GM19467 (cell line): ENCODE measurements at regions not wholly inside any gene's neighbourhood (a gene's known extent, or its start where the extent isn't known, plus 50 kb on each side); places are given as distances from the start of the nearest gene placed in this dataset.

ENCODE experiments used
- ATAC-seq: cut with Tn5 transposase; IDR thresholded peaks from one replicate; pipeline ENCODE4 v1.9.1; 2021; ENCODE audit warnings: mild to moderate bottlenecking, moderate library complexity; ENCODE audit not compliant: unreplicated experiment

DNA sequence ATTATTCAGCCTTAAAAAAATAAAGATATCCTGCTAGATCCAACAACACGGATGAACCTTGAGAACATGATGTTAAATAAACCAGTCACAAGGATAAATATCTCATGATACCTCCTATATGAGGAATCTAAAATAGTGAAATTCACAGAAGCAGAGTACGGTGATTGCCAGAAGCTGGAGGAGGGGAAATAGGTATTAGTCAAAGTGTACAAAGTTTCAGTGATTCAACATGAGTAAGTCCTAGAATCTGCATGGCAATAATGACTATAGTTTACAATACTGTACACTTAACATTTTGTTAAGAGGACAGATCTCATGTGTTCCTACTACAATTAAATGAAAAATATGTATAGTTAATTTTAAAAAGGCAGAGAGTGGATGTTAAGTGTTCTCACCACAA, 206.6 kb upstream of the SLC10A2 start:
- ATAC-seq = no peak

DNA sequence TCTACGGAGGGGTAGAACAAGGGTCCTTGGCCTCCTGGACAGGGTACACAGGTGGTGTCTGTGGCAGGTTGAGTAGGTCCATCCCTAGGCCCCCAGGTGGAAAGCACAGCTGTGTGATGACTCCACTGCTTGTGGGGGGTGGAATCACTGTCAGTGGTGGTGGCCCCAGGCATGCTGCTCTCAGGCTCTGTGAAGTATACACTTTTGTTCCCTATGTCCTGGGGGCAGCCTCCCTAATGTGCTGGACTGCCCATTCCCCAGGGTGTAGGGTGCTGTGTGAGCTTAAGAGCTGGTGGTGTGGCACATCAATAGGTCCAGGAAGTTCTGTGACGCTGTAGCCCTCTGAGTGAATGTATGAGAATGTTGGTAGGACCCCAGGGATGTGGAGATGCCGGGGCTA, 197.2 kb upstream of the SLC10A2 start:
- ATAC-seq = no peak

DNA sequence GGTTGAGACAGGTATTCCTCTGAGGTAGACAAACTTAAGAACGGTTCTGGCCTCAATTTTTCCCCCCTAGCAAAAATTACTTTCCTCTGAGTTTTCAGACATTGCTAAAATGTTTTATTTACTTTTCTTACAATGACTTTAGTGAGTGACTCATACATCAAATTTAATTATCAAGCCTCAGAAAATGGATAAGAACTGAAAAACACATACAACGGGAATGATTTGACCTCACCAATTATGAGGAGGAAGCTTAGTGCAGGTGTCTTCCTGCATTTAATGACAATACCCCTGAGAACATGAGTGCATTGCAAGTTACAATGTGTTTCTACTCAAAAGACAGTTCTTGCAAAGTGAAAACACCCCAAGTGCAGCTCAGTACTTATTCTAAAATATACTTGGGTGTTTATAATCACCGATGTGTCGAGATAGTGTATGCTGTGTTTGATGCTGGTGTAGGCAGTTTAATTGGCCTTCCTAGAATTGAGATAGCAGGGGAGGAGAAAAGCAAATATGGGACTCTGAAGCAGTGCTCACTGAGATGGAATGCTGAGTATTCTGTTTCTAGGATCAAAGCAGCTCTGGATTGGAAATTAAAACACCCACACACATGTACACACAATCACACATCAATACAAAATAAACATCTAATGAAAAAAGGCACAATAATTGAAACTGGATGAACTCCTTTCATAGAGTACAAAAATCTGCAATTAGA, 189.5 kb upstream of the SLC10A2 start:
- ATAC-seq = no peak

DNA sequence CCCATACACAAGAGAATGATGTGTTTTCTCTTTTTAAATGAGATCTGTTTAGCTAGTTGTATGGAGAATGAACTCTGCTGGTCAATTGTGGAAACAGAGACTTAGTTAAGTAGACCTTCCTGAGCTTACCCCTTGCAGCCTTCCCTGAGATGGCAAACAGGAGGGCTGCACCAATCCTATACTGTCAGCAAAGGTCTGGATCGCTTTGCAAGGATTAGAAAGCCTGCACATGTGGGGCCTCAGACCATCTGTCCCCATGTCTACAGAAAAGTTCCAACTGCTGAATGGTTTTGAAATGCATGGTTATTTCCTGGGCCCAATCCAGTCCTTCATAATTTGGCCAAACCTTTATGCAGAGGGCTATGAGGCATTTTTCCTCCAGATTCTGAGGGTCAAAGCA, 183.9 kb upstream of the SLC10A2 start:
- ATAC-seq = no peak

DNA sequence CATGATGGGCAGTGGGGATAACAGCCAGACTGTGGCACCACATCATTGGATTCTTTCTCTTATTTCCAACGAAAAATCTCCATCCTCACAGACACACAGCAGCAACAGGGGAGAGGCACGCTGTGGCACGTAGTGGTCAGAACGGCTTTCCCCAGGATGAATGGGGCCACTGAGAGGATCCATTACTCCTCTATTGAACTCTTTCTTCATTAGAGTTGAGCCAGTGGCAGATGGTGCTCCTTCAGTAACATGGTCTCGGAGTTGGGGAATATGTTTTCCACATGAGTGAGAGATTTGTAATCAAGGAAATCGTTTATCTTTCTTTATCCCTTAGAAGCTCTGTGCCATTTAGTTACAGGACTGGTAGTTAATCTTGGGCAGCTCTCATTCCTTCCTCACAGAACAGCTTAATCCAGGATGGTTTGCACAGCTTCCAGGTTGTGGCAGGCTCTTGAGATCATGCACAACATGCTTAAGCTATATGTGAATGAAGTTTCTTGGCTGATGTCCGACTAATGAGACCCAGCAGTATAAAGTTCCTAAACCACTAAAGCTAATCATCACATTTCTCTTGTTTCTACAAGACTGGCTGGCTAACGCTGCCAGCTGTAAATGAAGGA, 180.5 kb upstream of the SLC10A2 start:
- no peak for ATAC-seq

DNA sequence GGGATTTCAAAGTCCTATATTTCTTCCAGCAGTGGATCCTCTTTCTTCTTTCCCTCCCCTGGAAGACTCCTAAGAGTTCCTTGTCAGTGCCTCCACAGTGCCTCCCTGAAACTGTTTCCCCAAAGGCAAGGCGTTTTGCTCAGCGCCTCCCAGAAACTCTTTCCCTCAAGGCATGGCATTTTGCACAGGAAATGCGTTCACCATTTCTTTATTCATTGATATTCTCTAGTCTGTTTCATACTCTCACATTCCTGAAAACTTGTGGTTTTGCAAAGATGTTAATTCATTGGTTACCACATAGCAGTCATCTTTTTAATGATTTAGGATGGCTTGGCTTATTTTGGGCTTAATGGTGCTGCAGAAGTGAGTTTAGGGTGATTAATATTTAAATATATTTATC, 177.3 kb upstream of the SLC10A2 start:
- no peak for ATAC-seq

DNA sequence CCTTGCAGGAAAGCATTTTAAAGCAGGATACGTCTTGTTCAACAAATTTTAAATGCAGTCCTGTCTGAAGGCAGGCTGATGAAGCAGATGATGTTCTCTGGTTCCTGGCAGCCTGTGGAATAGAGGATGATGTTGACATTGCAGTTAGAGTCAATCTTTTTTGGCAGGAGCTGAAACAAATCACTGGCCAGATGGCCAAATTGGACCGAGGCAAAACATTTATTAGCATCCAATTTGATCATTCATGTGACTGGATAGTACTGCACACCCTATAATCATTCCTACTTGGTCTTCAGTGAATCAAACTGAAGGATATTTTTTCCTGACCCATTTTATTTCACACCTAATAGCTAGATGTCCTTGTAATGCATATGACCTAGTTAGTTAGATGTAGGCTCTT, 172.2 kb upstream of the SLC10A2 start:
- ATAC-seq = no peak

DNA sequence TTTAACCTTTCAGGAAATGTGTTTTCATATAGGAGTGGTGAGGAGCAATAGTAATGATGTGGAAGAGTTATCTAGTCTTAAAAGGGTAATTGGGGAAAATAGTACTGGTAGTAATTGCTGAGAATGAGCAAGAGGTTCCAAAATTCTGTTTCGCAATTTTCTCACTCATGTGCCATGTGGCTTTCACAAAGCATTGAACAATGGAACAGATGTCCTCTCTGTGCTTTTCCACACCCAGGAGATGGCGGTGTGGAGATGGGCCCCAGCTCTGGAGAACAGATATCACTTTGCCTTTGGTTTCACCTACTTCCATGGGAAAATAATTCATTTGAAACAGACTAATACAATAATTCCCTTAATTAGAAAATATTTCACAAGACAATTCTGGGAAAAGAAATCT, 170.0 kb upstream of the SLC10A2 start:
- no peak for ATAC-seq

DNA sequence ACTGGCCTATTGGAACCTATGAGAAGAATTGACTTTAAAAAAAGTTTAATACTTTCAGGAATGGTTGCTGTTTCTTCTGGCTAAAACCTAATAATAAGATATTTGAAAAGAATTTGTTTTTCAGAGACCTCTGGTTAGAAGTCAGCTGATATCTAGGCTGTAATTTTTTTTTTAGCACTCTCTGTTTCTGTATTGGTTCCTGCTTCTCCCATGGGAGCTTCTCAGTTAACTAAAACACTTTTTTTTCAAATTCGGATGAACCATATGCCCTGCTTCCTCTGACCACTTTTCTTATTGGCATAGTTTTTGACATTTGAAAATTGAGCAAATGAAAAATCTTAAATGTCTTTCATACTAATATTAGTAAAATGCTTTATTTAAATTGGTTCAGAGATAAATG, 163.5 kb upstream of the SLC10A2 start:
- no peak for ATAC-seq

DNA sequence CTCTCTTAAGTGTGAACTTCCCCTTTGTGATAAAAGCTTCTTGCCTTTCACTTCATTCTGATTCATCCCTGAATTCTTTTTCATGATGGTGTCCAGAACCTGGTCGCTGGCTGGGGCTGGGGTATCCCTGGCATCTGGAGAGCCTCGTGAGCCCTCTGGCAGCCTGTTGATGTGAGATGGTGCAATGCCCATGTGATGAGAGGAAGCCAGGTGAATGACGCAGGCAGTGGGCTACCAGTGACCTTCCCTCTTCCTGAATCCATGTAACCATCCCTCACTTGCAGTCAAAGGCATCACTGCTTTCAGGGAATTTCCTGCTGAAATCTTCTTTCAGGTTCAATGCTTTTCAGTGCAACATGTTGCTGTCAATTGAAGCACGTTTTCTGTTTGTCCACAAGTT, 158.6 kb upstream of the SLC10A2 start:
- ATAC-seq = no peak

DNA sequence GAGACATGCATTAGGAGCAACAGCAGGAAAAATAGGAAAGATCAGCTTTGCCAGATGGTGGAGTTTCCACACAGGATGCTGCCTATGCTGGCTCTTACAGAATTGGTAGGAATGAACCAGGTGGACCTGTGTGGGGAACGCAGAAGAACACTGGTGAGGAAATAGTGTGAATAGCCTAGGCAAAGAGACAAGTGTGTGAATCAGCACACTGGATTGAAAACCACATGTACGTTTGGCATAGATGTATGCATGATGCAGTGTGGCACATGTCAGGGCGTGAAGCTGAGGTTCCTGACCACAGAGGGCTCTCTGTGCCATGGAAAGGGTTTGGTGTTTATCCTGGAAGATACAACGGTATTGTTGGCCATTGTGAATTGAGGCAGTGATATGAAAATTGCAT, 156.5 kb upstream of the SLC10A2 start:
- ATAC-seq = no peak

DNA sequence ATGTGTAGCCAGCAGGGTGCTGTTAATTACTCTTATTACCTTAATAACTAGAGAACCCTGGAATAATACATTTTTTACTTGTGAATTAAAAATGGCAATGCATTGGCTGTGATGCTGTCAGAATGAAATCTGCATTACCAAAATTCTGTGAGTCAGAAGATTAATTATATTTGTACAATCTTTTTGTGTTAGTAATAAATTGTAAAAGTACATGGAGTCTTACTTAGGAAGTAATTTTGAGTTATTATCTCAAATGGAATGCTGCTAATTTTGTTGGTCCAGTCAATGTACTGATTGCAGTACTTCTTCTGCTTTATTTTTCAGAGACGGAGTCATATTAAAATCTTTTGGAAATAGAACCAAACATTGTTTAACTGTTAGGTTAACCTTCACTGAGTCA, 152.0 kb upstream of the SLC10A2 start:
- ATAC-seq = no peak

DNA sequence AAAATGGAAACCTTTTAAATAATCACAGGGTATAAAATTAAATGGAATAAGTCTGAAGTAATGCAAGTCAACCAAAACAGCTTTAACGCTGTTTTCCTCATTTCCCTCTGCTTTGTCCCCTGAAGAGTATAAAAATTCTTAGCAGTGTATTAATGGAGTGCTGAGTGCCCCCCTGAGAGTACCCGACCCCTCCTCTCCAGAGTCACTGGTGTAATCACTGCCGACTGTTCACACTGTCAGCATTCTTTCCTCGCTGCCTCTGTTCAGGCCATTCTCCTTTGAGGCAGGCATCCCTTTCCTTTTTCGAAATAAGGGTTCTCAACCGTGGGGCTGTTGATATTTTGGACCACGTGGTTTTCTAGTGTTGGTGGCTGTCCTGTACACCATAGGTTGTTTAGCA, 146.9 kb upstream of the SLC10A2 start:
- no peak for ATAC-seq

DNA sequence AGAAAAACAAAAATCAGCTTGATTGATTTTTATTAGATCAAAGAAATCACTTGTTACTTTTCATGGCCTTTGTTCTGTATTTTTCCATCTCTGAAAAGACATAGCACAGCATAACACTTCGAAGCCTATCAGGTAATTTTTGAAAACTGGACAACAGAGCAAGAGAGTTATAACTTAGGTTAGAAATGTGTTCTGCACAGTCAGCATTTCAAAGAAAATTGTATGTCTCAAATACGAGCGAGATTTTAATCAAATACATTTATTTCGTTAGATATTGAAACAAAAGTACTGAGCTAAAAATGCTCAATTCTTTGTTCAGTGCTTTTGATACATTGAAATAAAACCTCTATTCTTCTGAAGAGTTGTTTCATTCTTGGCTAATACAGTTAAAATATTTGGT, 144.1 kb upstream of the SLC10A2 start:
- ATAC-seq = no peak

DNA sequence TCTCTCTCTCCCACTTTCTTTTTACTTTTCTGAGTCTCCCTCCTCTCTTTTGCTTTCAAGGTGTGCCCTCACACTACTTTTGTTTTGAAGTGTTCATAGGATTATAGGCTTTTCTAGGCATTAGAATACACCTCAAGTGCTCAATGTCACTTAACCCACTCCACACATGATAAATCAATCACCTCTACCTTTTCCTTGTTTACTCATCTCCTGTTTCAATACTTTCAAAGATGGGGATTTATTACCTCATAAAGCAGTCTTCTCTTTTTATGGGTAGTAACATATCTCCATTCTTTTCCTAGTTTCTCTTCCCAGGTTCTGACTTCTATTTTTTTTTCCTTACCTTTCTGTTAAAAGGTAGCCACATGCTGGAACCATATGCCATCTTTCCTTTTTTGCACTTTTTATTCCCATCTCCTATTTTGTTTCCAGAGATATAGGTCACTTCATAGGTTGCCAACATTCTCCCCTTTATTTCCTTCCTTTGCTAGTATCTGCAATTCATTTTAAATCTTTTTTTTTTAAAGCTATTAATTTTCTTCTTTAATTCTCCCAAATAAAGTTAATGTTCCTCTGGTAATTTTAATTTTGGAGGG, 137.6 kb upstream of the SLC10A2 start:
- ATAC-seq = no peak

DNA sequence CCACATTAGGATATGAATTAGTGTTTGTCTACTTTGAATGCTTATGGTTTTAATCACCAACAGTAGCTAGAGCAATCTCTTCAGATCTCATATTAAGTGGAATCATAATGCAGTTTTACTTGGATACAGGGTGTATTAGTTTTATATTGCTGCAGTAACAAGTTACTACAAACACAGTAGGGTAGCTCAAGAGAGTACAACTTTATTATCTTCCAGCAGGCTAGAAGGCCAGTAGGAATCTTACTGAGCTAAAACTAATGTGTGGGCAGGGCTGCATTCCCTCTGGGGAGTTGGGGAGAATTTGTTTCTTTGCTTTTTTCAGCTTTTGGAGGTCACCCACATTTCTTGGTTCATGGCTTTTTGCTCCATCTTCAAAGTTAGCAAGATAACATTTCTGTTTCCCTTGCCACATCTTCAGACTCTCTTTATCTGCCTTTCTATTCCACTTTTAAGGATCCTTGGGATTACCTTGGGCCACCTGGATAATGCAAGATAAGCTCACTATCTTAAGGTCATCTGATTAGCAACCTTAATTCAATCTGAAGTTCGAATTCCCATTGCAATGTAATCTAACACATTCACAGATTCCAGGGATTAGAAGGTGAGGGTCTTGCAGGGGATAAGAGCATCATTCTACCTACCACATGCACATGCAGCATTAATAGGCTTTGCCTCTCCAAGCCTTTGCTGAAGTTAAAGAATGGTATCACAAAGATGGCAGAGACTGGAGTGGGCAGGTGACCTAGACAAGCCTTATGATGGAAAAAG, 134.1 kb upstream of the SLC10A2 start:
- ATAC-seq = no peak

DNA sequence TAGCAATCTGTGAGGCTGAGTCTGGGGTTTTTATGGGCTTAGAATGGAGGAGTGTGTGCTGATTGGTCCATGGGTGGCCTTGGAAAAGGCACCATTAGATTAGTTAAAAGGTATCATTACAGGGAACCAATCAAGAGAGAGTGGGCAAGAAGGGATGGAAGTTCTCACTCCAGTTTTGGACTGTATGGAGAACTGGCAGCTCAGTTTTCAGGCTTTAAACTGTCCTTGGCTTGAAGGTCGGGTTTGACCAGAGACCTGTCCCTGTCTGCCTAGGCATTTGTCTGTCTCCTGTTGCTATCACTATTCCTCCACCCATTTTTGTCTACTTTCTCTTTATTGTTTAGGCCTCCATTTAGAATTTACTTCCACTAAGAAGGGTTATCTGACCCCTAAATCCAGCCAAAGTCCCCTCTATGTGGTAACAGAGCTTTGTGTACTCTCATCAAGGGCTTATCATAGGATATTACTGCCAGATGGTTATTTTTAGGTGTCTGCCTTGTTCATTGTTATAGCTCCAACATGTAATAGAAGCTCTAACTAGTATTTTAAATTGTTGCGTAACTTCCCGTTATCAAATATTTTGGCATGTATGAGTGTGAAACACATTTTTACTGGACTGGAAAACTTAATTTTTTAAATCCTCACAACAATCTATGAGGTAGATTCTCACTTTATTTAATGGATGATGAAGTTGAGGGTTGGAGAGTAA, 133.3 kb upstream of the SLC10A2 start:
- no peak for ATAC-seq

DNA sequence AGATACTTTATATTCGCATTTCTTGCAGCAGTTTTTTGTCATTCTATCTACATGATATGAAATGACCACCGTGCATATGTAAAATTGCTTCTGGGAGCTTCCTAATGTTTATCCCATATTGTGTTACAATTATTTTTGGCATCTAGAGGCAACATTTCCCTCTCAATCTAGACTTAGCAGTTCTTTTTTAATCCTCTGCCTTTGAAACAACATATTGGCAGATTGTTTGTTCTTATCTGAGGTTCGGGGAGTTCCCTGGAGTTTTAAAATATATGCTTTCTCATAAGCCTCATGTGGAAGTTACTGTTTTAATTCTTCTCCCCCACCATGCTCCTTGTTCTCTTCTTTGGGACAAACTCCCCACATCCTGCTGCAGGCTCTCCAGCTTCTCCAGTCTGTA, 130.1 kb upstream of the SLC10A2 start:
- no peak for ATAC-seq

DNA sequence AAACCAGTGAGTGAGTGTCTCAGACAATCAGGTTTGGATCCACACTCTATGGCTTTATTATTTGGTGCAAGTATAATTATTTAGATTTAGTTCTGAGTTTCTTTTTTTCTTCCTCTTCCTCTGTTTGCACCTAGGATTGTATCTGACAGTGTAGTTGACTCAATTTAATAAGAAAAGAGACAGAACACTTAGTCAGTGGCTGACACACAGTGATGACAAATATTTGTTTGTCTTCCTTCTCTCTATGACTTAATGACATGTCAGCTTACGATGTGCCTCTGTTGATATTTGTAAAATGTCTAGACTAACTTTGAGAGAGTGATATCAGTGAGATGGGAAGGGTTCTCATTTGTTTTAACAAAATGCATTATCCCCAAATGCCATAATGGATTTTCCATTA, 129.5 kb upstream of the SLC10A2 start:
- no peak for ATAC-seq

DNA sequence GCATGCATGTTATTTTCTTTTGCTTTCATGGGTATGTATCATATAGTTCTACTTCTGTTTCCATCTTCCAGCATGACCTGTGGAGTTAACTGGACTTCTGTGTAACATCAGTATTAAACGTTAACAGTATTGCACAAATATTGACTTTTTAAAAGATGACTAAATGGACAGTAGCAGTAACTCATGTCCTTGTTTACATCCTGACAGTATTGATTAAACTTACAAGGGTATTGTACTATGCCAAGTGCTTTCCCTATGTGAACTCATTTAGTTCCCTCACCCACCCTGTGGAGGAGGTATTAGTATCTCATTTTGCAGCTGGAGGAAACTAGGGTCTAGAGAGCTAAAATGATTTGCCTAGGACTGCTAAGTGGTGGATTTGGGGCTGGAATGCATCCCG, 128.7 kb upstream of the SLC10A2 start:
- no peak for ATAC-seq

DNA sequence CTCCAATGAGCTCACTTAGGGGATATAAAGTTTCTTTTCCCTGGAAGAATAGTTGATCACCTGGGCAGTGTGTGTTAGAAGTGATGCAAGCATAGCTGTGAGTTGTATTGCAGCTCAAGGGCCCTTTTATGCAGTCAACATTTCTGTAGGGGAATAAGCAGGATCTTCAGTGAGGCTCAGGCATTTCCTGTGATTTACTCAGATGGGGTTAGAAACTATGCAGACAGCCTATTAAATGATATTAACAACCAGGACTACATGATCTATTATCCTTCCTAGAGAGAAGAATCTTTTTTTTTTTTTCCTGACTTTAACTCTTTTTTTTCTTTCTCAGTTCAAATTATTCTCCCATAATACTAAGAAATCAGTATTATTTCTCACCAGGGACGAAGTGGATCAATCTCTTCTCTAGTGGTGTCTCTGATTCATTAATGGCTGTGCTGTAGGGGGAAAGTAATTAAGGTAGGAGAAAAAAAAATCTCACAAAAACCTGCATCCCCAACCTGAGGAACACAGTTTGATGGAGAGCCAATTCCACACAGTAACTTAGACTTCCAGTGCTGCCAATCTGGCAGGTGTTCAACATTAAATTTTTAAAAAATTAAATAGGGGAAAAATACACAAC, 126.4 kb upstream of the SLC10A2 start:
- ATAC-seq = no peak
